SK-N-SH (cell line): ENCODE measurements at regions not wholly inside any gene's neighbourhood (a gene's known extent, or its start where the extent isn't known, plus 50 kb on each side); places are given as distances from the start of the nearest gene placed in this dataset.

Experiments used
- CTCF ChIP-seq: fragments of 200-600 bp; sonication (generic); IDR thresholded peaks from 2 replicates; pipeline ENCODE4 v1.6.1; 2017; ENCODE audit warnings: antibody characterized with exemption, mild to moderate bottlenecking, moderate library complexity
- EZH2phosphoT487 ChIP-seq: fragments of 200-600 bp; sonication (generic); IDR thresholded peaks from 2 replicates; pipeline ENCODE4 v1.6.1; 2017; ENCODE audit warnings: low read depth, mixed run types, mild to moderate bottlenecking, antibody characterized with exemption, moderate library complexity, borderline replicate concordance
- FOXJ3 ChIP-seq: sonication (generic); formaldehyde crosslinking; IDR thresholded peaks from 2 replicates; pipeline ENCODE4 v1.5.1; 2020; ENCODE audit warnings: mild to moderate bottlenecking, missing genetic modification reagents
- NFIC ChIP-seq: IDR thresholded peaks from 2 replicates; pipeline ENCODE4 v1.4.0; 2012; ENCODE audit warnings: borderline replicate concordance
- NRF1 ChIP-seq: IDR thresholded peaks from 2 replicates; pipeline ENCODE4 v1.6.1; 2012; ENCODE audit warnings: low read depth, mild to moderate bottlenecking, low read length
- SIN3A ChIP-seq: IDR thresholded peaks from 2 replicates; pipeline ENCODE4 v1.6.1; 2012; ENCODE audit warnings: low read depth, mild to moderate bottlenecking, low read length, moderate library complexity, borderline replicate concordance
- TAF1 ChIP-seq: IDR thresholded peaks from 2 replicates; pipeline ENCODE4 v1.6.1; 2012; ENCODE audit warnings: low read depth, mild to moderate bottlenecking, low read length, moderate library complexity, borderline replicate concordance

GRCh38 chr5:103422756-103423155, 139.8 kb downstream of the NUDT12 start:
- TF ChIP-seq NRF1: no peak
- no peak for TF ChIP-seq CTCF
- TF ChIP-seq EZH2phosphoT487: no peak
- TF ChIP-seq FOXJ3 (CRISPR knock-in tag): no peak
- no peak for TF ChIP-seq TAF1
- no peak for TF ChIP-seq NFIC
- TF ChIP-seq SIN3A: no peak
